ENCODE measurements at regions not wholly inside any gene's neighbourhood (a gene's known extent, or its start where the extent isn't known, plus 50 kb on each side); places are given as distances from the start of the nearest gene placed in this dataset.

DNA sequence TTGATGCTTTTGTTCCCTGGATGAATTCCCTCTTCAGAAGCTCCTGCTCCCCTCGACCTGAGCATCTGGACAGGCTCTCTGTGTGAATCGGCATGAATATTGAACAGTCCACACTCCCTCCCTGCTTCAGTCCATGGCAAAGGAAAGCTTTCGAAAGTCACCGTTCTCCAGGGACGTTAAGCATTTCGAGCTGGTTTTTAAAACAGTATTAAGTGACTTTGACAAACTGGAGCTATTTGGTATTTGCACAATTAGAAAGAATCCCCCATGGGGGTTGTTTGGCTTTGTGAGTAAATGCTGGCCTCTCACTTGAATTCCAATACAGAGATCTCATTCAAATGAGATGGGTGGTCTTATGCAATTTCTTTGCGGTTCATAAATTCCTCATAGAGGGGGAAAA lies 85.3 kb upstream of the TIAM2 start:
- Histone ChIP-seq H3K27me3 (replicated peaks; ENCODE audit: control insufficient read depth, insufficient read depth, low read length) (no peaks in the 10 kb centered on the region), H3K4me3 (replicated peaks; ENCODE audit: low read depth, low read length) (no peak overlapping the region), H3K36me3 (ENCODE audit: control insufficient read depth, insufficient read depth, low read length) (no peaks in the 10 kb centered on the region)
- no peak for DNase-seq (ENCODE audit: extremely low read depth, insufficient read length)
- TF ChIP-seq, protein P1, sequence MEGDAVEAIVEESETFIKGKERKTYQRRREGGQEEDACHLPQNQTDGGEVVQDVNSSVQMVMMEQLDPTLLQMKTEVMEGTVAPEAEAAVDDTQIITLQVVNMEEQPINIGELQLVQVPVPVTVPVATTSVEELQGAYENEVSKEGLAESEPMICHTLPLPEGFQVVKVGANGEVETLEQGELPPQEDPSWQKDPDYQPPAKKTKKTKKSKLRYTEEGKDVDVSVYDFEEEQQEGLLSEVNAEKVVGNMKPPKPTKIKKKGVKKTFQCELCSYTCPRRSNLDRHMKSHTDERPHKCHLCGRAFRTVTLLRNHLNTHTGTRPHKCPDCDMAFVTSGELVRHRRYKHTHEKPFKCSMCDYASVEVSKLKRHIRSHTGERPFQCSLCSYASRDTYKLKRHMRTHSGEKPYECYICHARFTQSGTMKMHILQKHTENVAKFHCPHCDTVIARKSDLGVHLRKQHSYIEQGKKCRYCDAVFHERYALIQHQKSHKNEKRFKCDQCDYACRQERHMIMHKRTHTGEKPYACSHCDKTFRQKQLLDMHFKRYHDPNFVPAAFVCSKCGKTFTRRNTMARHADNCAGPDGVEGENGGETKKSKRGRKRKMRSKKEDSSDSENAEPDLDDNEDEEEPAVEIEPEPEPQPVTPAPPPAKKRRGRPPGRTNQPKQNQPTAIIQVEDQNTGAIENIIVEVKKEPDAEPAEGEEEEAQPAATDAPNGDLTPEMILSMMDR (IDR thresholded peaks at IDR 0.05; ENCODE audit: insufficient read depth, low read length, poor library complexity, severe bottlenecking): no peak

DNA sequence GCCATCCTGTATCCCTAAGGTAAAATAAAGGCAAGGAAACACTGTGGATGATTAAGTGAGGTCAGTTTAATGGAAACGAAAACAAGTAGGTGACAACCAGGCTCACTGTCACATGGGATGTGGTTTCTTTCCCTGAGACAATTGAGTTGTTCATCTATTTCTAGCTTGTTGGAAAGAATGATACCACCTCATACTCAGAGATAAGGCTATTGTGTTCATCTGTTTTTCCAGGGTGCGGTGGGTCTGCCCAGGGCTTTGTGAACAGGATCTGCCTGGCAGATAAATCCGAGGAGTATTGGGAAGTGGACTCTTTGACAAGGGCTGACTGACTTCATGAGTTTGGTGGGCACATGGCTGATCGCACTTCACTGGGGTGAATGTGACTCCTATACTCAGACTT lies 80.8 kb upstream of the TIAM2 start:
- no peaks in the 10 kb centered on the region for H3K36me3 ChIP-seq (ENCODE audit: control insufficient read depth, insufficient read depth, low read length)
- TF ChIP-seq, protein P1 (IDR thresholded peaks at IDR 0.05; ENCODE audit: insufficient read depth, low read length, poor library complexity, severe bottlenecking): no peak
- no peaks in the 10 kb centered on the region for H3K27me3 ChIP-seq (replicated peaks; ENCODE audit: control insufficient read depth, insufficient read depth, low read length)
- no peak overlapping the region for H3K4me3 ChIP-seq (replicated peaks; ENCODE audit: low read depth, low read length)
- DNase-seq (ENCODE audit: extremely low read depth, insufficient read length): no peak

DNA sequence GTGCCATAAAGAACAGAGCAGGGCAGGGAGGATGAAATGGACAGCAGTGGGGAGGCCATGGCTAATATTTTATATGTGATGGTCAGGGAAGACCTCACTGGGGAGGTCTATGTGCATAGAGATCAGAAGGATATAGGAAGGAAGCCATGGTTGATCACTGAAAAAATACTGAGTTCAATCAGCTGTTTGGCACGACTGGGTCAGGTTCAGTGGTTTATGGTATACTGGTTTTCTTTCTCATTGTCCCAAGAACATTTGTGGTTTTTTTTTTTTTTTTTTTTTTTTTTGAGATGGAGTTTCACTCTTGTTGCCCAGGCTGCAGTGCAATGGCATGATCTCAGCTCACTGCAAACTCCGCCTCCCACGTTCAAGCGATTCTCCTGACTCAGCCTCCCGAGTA lies 78.3 kb upstream of the TIAM2 start:
- DNase-seq (ENCODE audit: extremely low read depth, insufficient read length): no peak
- Histone ChIP-seq H3K36me3 (ENCODE audit: control insufficient read depth, insufficient read depth, low read length) (no peaks in the 10 kb centered on the region), H3K4me3 (replicated peaks; ENCODE audit: low read depth, low read length) (no peak overlapping the region), H3K27me3 (replicated peaks; ENCODE audit: control insufficient read depth, insufficient read depth, low read length) (no peaks in the 10 kb centered on the region)
- TF ChIP-seq, protein P1 (IDR thresholded peaks at IDR 0.05; ENCODE audit: insufficient read depth, low read length, poor library complexity, severe bottlenecking): no peak

DNA sequence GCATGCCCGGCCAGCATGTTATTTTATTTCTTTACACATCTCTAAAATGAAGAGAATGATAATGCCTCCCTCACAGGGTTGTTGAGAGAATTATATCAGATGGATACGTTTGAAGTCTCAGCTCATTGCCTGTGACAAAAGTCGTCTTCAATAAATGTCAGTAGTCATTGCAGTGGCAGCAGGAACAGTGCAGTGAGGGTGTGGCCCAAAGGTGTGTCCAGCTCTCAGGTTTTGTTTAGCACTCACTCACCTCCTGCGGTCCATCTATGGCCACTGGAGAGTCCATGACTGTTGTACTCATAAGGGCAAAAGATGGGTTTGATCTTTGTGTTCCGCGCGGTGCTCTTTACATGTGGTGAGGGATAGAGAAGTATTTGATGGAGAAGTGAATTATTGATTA lies 77.2 kb upstream of the TIAM2 start:
- no peak overlapping the region for H3K4me3 ChIP-seq (replicated peaks; ENCODE audit: low read depth, low read length)
- no peaks in the 10 kb centered on the region for H3K27me3 ChIP-seq (replicated peaks; ENCODE audit: control insufficient read depth, insufficient read depth, low read length)
- no peaks in the 10 kb centered on the region for H3K36me3 ChIP-seq (ENCODE audit: control insufficient read depth, insufficient read depth, low read length)
- TF ChIP-seq, protein P1 (IDR thresholded peaks at IDR 0.05; ENCODE audit: insufficient read depth, low read length, poor library complexity, severe bottlenecking): no peak
- no peak for DNase-seq (ENCODE audit: extremely low read depth, insufficient read length)

DNA sequence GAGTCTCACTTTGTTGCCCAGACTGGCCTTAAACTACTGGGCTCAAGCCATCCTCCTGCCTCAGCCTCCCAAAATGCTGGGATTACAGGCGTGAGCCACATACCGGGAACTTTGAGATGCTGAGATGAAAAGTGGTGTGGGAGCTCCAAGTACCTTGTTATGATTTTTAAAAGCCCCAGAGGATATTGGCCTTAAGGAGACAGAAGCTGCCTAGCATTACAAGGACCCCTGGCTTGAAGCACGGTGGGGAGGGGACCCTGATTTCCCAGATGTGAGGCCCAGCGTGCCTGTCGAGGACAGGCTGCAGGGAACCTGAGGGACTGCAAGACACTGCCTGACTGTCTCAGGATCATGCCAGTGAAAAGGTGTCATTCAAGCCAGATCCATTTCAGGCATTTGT lies 75.3 kb upstream of the TIAM2 start:
- no peaks in the 10 kb centered on the region for H3K27me3 ChIP-seq (replicated peaks; ENCODE audit: control insufficient read depth, insufficient read depth, low read length)
- DNase-seq (ENCODE audit: extremely low read depth, insufficient read length): no peak
- no peak overlapping the region for H3K4me3 ChIP-seq (replicated peaks; ENCODE audit: low read depth, low read length)
- no peaks in the 10 kb centered on the region for H3K36me3 ChIP-seq (ENCODE audit: control insufficient read depth, insufficient read depth, low read length)
- TF ChIP-seq, protein P1 (IDR thresholded peaks at IDR 0.05; ENCODE audit: insufficient read depth, low read length, poor library complexity, severe bottlenecking): no peak

DNA sequence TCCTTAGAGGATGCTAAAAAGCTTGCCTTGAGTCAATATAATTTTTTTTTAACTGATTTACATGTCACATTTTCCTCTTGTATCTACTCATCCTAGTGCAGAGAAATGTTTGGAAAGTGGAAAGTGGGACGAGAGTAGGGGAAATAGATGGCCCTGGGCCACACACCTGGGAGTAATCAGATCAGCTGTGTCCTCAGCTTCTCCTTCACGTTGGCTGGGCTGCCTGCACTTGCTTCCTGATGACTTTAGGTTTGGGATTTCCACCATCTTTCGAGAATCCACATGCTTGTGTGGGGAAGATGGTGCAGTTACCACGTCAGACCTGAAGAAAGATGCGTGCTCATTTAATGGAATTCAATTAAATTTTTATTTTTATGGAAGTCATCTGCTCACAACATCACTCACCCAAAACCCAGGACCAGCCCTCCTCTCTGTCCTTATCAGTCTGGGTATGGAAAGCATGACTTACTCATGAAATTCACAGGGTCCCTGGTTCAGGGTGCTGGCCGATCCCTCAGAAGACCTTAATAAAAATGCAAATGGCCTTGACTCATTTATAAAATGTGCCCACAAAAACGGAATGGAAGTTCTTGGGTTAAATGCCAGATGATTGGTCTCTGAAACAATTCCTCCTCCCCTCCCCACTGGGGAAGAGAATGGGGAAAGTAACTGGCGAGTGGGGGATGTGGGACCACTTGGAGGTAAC lies 74.5 kb upstream of the TIAM2 start:
- Histone ChIP-seq H3K27me3 (replicated peaks; ENCODE audit: control insufficient read depth, insufficient read depth, low read length) (no peaks in the 10 kb centered on the region), H3K36me3 (ENCODE audit: control insufficient read depth, insufficient read depth, low read length) (no peaks in the 10 kb centered on the region), H3K4me3 (replicated peaks; ENCODE audit: low read depth, low read length) (no peak overlapping the region)
- TF ChIP-seq, protein P1 (IDR thresholded peaks at IDR 0.05; ENCODE audit: insufficient read depth, low read length, poor library complexity, severe bottlenecking): no peak
- DNase-seq (ENCODE audit: extremely low read depth, insufficient read length): no peak
